ENCODE measurements at regions not wholly inside any gene's neighbourhood (a gene's known extent, or its start where the extent isn't known, plus 50 kb on each side); places are given as distances from the start of the nearest gene placed in this dataset.

- TF ChIP-seq POLR2A (IDR thresholded peaks at IDR 0.05; ENCODE audit: control extremely low read depth in 1 of 2, low read depth in 2 of 2, low read length in 2 of 2) (no peak), MAX (IDR thresholded peaks at IDR 0.05) (no peak), CTCF (IDR thresholded peaks at IDR 0.05; ENCODE audit: control extremely low read depth in 1 of 3, insufficient read depth in 1 of 3, low read depth in 1 of 3, low read length in 3 of 3) (no peak), YY1 (IDR thresholded peaks at IDR 0.05; ENCODE audit: low read depth, low read length) (no peak), CHD1 (IDR thresholded peaks at IDR 0.05; ENCODE audit: low read depth, low read length) (no peak), CEBPB (IDR thresholded peaks at IDR 0.05; ENCODE audit: low read depth, low read length) (no peak), RFX5 (IDR thresholded peaks at IDR 0.05; ENCODE audit: borderline replicate concordance, low read depth, low read length) (no peak)
Measured at GRCh38 chr9:102362470-102363132, 624.2 kb upstream of the GRIN3A start.

Measured in H1 (cell line).